SH-SY5Y (cell line): ENCODE measurements at regions not wholly inside any gene's neighbourhood (a gene's known extent, or its start where the extent isn't known, plus 50 kb on each side); places are given as distances from the start of the nearest gene placed in this dataset.

ENCODE experiments used
- GATA2 ChIP-seq: IDR thresholded peaks from 2 replicates; pipeline ENCODE4 v1.6.1; 2011; ENCODE audit warnings: mild to moderate bottlenecking, low read depth, low read length
- GATA3 ChIP-seq: IDR thresholded peaks from 2 replicates; pipeline ENCODE4 v1.6.1; 2011; ENCODE audit warnings: low read depth, mild to moderate bottlenecking, low read length, moderate library complexity

- TF ChIP-seq GATA3 (no peak), GATA2 (no peak)
These were observed 60.7 kb downstream of the TAF11L14 start for GRCh38 chr5:17694914-17695313.
